HuH-7.5 (cell line): ENCODE measurements at regions not wholly inside any gene's neighbourhood (a gene's known extent, or its start where the extent isn't known, plus 50 kb on each side); places are given as distances from the start of the nearest gene placed in this dataset.
A peak's percentile ranks its signal among the peaks of the same experiment; 100 is the strongest.
"Not testable (repeated sequence)": the region's sequence is repeated elsewhere in the genome, so short reads cannot be mapped to it uniquely, and the experiment has no call there.

ENCODE experiments used
- DNase-seq: peaks from one replicate; pipeline ENCODE4 v3.0.0; 2011; ENCODE audit warnings: low spot score

DNA sequence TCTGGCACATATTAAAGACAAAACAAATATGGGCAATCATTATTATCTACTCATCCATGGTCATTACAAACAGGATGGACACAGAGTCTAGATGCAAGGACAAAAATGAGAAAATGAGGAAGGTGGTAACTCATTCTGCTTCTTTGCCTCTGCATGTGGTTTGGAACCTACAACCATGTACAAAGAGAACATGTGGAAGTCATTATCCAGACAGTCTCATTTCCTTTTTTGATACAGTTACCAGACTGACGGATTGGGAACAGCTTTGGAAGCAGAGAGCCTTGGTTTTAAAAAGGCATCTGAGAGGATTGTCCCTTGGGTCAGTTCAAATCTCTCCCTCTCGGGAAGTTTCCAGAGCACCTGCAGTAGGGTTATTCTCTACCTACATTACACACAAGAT is 433.4 kb upstream of the TNC start:
- DNase-seq = no peak

DNA sequence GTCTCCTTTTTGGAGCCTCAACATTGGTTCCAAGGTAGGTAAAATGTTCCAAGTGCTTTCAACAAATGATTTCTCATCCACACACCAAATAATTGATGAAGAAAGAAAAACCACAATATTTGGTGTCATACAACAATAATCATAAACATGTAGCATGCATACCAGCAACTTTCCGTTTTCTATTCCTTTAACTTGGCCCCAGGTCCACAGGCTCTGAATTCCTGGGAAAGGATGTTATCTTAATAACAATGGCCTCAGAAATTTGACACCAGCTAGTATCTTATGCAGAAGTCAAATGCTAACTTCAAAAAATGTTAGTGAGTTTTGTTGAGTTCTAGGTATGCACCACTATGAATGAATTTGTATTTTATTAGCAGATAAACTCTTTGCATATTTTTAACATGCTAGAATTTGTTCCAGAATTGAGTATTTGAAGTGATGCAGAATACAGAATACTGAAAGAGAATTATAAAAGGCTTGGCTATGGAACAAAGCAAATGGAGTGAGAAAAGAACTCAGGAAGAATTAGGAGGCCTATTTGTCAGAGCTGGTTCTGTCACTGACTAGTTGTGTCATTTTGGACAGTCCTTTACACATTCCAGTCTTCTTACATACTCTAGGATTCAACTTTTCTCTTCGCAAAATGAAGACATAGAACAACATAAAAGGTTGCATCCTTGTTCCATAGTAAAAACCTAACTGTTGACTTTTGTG is 435.3 kb upstream of the TNC start:
- no peak for DNase-seq

DNA sequence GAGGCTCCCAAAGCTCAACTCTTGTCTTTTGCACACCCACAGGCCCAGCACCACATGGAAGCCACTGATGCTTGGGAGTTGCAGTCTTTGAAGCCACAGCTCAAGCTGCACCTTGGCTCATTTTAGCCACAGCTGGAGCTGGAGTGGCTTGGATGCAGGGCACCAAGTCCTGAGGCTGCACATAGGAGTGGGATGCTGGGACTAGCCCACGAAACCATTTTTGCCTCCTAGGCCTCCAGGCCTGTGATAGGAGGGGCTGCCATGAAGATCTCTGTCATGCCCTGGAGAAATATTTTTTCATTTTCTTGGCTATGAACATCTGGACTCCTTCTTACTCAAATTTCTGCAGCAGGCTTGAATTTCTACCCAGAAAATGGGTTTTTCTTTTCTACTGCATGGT is 438.5 kb upstream of the TNC start:
- DNase-seq = no peak

DNA sequence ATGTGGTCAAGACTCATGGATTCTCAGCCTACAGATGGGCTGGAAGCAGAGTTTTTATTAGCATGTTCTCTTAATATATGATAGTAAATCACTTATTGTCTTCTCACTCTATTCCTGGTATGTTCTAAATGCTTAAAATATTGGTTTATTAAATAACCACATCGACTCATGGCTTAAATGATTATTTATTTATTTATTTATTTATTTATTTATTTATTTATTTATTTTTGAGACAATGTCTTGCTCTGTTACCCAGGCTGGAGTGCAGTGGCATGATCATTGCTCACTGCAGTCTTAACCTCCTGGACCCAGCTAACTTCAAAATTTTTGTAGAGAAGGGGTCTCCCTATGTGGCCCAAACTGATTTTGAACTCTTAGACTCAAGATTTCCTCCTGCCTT is 457.2 kb upstream of the TNC start:
- DNase-seq = no peak

DNA sequence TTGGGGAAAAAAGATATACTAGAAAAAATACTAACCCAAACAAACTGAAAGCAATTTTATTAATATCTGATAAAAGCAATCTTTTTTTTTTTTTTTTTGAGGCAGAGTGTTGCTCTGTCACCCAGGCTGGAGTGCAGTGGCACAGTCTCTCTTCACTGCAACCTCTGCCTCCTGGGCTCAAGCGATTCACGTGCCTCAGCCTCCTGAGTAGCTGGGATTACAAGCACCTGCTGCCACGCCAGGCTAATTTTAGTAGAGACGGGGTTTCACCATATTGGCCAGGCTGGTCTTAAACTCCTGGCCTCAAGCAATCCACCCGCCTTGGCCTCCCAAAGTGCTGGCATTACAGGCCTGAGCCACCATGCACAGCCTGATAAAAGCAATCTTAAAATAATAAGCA is 467.5 kb upstream of the TNC start:
- DNase-seq = not testable (repeated sequence)

DNA sequence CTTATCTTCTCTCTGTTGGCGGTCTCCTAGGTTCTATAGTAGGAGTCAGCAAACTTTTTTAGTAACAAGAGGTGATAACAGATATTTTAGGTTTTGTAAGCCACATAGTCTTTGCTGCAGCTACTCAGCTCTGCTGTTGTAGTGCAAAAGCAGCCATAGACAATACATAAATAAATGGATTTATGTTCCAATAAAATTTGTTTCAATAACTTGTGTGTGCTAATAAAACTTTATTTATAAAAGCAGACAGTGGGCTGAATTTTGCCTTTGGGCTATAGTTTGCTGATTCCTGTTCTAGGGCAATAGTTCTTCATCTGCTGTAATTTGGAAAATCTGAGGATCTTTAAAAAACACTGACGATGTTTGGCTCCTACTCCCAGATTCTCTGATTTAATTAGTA is 469.4 kb upstream of the TNC start:
- DNase-seq = no peak

DNA sequence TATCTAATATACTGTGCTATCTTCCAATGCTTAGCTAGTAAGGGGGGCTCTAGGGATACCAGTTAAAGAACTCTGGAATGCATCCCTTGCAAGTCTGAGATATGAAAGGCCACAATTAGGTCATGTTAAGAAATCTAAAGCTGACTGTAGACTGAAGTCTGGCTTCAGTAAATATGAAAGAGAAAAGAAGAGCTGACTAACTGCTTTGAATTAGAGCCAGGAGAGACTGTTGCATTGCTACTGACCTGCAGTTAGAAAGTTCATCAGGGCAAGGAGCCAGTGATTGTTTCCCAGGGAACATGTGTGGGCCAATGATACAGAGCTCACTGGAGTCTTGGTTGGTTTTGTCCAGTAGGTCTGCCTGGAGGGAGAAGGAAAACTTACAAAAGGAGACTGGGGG is 472.1 kb upstream of the TNC start:
- DNase-seq = no peak

DNA sequence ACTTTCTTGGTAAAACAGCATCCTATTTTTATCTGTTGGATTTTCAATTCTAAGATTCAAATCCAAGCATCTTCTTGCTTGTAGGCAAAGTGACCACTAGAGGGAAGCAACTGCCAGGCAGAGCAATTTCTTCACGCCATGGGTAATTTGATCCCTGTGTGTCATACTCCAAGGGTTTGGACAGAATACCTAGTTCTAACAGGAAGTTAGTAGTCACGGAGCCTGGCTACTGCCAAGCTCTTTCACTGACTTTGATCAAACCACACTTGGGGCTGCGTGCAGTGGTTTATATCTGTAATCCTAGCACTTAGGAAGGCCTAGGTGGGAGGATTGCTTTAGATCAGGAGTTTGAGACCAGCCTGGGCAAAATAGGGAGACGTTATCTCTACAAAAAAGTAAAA is 473.6 kb upstream of the TNC start:
- peak; percentile 48 for DNase-seq

DNA sequence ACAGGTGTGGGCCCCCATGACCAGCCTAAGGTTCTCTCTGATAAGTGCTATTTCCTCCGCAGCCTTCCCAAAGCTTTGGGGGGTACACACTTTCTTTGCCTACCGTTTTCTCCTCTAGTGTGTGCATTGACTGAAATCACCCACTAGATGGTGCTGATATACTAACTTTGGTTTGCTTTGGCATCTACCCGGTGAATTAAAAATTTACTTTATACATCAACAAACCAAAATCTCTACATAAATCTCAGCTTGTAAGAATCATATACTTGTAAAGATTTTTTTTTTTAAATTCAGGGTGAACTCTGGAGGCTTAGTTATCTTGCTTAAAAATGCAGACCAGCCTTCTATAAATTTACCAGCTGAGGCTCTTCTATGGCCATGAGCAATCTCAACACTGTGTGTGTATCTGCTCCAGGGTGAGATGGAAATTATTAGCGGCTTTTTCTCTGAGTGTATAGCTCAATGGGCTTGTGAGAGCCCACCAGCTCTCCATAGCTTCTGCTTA is 475.7 kb upstream of the TNC start:
- DNase-seq = no peak

DNA sequence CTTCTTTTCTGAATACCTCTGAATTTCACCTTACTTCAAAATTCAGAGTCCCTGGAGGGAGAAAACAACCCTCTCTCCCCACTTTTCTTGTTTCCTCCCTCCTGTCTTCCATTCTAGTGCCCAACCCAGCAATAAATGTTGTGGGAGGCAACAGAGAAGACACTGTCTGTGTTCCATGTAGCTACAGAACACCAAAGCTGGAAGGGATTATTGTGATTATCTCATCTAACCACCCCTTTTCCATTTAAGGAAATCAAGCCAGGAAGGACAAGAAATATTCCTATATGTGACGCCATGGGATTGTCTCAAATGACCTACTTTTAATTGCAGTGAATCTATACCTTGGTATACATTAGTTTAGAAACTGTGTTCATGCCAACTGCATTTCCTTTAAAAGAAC is 476.6 kb upstream of the TNC start:
- DNase-seq = no peak

DNA sequence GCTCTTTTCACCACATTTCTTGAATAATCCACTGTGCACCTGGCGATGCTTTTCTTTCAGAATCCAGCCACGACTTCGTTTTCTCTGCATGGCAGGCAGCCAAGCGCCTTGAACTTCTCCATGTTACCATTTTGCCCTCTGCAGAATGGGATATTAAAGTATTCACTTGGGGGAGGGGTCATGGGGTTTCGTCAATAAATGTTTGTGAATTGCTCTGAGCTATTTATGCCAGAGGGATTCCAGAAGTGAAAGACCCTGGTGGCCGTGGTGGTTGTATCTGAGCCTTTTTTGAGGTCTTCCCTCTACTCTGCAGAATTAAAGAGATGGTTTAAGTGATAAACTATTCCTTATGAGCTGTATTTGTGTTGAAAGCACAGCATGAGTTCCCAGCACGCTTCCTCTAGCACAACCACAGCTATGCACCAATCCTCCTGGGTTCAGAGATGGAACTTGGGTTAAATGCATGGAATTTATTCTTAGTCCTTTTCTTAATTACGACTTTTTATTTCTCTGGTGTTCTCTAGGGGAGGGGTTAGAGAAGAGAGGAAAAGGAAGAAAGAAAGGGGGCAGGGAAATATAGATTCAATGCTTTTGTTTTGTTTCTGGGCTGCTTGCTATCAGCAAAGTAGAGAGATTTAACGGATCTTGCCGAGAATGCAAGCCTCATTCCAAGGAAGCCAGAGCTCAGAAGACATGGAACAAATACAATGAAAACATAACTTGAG is 478.2 kb upstream of the TNC start:
- no peak for DNase-seq

DNA sequence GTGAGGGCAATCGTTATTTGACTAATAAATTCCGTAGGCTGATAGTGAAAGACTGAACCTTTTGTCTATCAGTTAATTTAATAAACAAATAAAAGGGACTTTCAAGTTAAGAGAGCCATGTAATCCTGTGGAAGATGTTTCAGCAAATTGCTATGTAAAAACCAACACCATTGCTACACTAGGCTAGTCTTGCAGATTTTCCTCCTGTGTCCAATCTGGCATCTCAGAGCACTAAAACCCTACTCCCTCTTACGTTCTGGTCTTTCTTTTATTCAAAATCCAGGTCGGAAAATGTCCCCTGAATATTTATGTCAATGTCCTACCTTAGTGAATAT is 478.8 kb upstream of the TNC start:
- DNase-seq = no peak

DNA sequence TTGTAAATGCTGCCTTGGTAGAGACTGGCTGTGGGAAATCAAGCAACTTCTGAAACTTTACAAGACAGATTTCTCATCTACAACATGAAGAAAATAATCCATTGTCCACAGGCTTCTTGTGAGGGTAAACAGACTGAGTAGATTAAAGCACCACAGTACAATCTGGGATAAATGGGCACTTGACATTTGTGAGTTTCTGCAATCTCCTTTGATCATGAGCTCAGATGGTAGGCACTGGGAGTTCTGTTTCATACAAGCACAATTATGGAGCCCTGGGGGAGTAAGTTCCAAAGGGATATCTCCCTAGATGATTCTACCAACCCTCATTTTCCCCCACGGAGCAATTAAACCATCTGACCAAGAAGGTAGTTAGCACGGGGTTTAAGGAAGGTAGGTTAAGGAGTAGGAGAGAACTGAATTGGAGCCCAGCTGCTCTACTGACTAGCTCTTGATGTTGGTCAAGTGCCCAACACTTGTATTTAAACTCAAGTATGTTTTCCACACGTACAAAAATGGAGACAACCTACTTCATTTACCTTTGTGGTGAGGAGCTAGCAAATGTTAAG is 479.5 kb upstream of the TNC start:
- no peak for DNase-seq

DNA sequence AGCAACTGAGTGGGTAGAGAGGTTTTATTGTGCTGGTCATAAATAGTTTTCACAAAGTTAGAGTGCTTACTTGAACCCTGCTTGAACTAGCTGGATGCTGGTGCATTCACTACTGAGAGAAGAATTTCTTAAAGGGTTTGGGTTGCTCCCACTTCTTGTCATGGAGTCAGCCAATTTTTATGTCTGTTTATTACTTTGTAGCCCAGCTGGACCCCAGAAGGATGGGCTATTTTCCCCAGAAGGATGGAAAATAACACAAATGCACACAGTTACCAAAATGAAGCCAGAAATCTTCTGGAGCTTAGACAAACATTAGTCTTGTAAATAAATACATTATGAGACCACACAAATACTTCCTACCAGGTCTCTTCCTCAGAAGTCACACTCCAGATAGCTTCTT is 480.8 kb upstream of the TNC start:
- DNase-seq = no peak

DNA sequence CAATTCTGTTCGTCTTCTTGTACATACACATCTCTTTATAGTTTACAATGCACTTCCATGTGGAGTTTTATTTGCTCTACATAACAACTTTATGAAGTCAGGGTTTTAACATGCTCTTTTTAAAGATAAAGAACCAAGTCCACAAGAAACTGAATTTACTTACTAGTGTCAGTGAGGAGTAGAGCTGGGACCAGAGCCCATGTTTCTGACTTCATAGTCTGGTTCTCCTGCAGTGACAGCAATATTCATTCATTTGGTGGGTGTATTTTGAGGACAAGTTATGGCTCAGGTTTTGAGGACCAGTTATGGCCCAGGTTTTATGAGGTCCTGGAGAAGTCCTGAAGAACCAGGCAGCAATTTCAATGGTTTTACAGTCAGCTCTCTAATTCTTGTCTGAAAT is 481.9 kb upstream of the TNC start:
- no peak for DNase-seq

DNA sequence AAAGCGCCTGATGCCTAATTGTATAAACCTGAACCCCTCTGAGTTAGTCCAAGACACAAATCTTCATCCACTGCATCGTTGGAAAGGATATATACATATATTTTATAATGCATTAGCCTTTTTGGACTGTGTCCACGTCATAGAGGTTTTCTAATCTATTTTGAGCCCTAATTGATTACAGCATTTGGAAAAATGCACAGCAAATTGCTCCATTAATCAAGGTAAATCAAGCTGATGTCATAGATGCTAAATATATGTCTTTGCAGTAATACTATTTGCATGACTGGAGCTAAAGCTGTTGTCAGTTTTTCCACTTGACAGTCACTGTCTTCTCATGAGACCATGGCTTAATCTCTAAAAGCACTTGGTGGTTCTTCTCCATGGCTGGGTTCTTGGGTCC is 483.5 kb upstream of the TNC start:
- no peak for DNase-seq

DNA sequence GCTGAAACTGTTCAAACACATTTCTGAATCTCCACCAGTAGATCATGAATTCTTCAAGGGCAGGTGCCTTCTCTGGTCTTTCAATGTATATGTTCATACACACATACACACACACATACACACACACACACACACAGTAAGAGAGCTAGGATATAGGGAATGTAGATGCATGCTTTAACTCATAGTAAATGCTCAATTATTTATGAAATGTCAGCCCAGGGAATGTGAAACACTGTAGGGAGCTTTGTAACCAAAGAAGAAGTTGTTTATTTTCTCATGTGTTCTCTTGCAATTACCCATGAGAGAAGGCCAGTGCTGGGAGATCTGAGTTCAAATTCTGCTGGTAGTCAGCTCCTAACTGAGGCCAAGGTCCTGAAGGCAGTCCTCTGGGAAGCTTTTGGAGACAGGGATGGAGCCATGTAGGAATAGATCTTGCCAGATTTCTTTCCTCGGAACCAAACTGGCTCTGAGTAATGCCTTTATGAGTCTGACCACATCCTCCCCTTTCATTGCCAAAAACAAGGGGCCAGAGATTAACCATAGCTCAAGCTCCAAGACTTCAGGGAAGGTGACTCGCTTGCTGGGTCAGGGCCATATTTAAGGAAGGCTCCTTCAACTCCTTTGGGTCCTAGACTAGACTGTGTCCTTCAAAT is 487.0 kb upstream of the TNC start:
- no peak for DNase-seq

DNA sequence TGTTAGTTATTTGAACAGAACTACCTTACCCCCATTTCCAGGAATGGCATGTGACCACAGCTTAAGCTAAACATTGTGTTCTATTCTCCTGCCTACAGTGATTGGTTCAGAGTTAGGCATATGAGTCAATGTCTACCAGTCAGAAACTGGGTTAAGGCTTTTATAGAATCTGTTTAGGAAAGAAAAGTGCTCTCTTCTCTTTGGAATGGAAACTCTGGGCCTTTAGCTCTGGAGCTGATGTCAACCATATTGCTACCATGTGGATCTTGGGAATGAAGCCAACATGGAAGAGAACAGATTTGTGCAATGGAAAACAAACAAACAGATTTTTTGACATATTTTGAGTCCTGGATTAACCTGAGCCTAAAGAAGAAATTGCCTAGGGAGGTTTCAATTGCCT is 488.9 kb upstream of the TNC start:
- no peak for DNase-seq

DNA sequence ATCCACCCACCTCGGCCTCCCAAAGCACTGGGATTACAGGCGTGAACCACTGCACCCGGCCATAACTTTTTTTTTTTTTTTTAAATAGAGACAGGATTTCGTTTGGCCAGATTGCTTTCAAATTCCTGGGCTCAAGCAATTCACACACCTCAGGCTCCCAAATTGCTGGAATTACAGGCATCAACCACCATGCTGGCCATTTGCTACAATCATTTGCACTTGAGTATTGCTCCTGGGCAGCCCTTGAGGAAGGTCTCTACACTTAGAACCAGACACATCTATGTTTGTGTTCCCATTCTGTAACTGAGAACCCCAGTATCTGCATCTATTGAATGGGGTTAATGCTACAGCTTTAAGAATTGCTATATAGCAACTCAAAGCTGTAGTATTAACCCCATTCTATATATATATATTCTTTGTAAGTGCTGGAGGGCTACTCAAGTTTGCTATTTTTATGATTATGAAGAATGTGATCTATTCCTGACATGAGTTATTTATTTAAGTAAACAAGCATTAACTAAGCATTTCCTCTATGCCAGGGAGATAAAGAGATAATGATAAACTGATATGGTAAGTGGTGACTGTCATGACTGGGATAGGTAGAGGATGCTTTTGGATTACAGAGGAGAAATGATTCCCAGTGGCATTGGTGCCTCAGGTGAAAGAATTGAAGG is 496.5 kb upstream of the TNC start:
- no peak for DNase-seq

DNA sequence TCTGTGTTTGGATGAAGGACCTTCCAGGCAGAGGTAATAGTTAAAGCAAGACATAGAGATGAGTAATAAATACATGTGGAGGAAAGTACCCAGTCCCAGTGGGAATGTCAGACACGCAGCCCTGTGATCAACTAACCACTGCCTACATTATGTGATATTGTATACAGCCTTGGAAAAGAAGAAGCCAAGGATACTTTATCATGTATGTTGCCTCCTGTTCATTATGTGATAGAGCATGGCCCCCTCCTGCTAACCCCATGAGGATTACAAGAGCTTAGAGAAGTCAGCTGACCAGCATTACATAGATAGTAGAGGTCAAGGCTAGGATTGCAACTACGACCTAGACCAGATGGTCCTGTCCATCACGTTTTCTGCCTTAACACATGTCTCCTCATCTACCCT is 497.0 kb upstream of the TNC start:
- no peak for DNase-seq

DNA sequence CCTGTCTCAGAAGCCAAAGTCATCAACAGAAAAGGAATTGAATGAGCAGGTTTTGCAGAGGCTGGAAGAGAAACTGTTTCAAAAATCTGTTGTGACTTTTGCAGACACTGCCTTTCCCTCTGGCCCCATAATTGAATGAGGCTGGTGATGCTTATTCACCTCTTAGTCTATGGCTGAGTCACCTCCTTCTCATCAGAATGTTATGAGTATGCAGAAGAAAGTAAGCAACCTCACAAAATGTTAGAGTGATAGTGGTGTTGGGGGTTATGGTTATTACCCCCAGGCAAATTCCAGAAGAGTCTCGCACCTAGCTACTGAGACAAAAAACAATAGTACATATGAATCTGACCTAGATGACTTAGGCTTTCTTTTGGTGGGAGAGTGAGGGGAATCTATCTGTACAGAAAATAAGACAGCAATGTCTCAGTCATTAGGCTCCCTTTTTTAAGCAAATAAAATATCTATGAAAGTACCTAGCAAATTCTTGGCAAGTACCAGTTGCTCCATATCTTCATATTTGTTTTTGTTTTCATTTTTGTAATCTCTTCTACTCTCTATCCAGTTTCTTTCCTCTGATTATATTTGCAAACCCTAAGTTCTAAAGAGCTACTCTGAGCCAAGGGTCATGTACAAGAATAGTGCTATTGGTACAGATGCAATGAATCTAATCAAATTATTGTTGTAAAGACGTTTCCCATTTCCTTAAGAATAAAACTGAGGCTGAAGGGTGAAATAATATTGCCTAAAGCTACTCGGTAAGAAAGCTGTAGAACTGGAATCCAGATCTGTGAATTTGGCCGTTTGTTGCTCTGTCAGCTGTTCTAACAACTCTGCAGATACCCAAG is 498.1 kb upstream of the TNC start:
- DNase-seq = no peak
